Right forelimb (tissue), 1 donor: ENCODE measurements at regions not wholly inside any gene's neighbourhood (a gene's known extent, or its start where the extent isn't known, plus 50 kb on each side); places are given as distances from the start of the nearest gene placed in this dataset.

Experiments
- DNase-seq: peaks from one replicate; pipeline ENCODE4 v3.0.0-alpha.2; 2018

GRCh38 chr10:43702213-43702935 lies 53.7 kb upstream of the ZNF32 start:
- DNase-seq = peak; percentile 37

DNA sequence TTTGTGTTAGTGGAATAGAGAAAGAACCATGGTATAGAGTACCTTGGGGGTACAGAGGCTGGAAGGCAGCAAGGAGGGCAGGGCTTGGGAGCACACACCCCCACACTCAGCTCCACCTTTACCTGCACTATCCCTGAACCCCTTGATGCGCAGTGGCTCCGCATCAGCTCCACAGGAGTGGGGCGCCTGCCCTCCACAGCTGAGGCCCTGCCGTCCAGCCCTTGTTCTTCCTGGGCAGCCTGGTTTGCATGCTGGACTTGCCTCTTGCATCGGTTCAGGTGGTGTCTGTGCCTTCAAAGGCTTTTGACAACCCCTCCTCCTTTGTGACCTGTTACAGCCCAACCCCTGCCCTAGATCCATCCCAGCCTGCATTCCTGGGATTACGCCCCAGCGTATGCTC lies 52.6 kb upstream of the ZNF32 start:
- no peak for DNase-seq

DNA sequence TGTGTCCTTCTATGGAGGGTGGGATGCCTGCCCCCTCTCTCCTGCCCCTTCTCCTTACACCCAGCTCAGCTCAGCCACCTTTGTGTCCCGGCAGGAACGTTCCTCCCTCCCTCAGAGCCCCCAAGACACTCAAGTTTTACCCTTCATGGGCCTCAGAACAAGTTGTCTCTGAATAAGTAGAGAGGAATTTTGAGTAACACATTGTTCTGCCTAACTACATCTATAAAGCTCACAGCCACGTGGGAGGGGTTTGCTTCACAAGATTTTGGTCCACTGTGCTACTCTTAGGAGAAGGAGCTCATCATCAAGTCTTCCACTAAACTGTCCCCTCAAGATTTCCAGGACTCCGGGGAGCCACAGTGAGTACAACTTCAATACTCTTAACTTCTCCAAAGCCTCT lies 51.6 kb upstream of the ZNF32 start:
- DNase-seq = peak; percentile 26

DNA sequence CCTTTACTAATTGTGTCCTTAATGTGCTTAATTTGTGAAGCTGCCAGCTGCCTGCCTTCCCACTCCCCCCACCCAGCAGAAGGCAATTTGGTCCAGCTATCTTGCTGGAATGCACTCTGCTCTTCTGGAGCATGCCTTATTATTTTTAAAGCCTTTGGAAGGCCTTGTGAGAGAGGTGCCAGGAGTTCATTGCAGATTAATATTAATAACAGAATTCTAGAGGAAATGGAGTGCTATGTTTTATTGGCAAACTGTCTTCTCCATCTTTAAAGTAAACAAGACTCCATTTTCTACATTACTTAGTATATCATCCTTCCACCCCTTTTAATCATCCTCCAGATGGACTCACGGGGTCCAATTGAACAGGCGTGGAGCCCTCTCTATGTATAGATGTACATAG lies 50.8 kb upstream of the ZNF32 start:
- peak; percentile 38 for DNase-seq
